DMS53 treated with DMSO at 0.1 percent for 48 hours (cell line): ENCODE measurements at regions not wholly inside any gene's neighbourhood (a gene's known extent, or its start where the extent isn't known, plus 50 kb on each side); places are given as distances from the start of the nearest gene placed in this dataset.
A peak's percentile ranks its signal among the peaks of the same experiment; 100 is the strongest.
"Not testable (repeated sequence)": the region's sequence is repeated elsewhere in the genome, so short reads cannot be mapped to it uniquely, and the experiment has no call there.

Experiments used
- DNase-seq: peaks from one replicate; lab custom pipeline; 2025; ENCODE audit not compliant: unreplicated experiment; lab: John Stamatoyannopoulos, UW

- no peak for DNase-seq
These were observed 699.1 kb upstream of the AMOT start for GRCh38 chrX:113539599-113540356.

DNA sequence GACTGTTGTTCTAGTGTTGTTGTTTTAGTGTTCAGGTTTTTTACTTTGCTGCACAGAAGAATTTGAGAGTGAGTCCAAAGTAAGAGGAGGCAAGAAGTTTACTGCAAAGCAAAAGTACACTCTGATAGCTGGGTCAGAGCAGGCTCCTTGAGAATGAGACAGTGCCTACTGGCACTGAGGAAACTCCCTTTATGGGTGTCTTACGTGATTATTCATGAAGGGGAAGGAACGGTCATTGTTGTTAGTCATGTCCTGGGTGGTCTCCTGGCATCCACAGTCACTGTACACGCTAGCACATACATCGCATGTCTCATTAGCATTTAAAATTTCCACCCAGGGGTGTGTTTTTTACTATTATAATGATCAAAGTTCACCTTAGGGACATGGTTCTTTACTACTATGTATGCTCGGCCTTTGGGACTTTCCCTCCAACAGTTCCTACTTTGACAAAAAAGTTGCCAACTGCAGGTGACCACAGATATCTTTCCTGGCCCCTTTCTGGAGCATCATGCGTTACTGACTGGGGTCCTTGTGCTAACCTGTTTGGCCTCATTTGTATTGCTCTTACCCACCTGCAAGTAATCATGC is 688.9 kb upstream of the AMOT start:
- no peak for DNase-seq

GRCh38 chrX:113522814-113523213 is 682.2 kb upstream of the AMOT start:
- DNase-seq, result no peak

GRCh38 chrX:113514906-113515305 is 674.3 kb upstream of the AMOT start:
- DNase-seq, result no peak

GRCh38 chrX:113512700-113513395 is 672.2 kb upstream of the AMOT start:
- DNase-seq, result no peak

DNA sequence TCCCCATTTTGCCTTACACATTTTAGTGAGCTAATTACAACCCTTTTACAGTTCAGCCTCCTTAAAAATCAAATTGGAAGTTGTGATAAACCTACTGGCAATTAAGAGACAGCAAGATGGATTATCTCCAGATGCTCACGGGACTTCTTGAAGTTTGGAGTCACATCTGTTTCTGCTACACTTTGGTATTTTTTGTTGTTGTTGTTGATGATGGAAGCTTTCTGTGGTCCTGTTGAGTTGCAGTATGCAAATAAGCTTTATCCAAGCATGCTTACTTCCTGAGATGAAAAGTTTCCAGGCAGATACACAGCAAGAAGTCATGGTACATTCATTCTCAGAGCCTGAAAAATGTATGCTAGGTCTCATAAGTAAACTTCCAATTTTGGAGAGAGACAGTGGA is 670.0 kb upstream of the AMOT start:
- DNase-seq, result no peak

- no peak for DNase-seq
These were observed 652.3 kb upstream of the AMOT start for GRCh38 chrX:113492895-113493294.

- DNase-seq, result no peak
These were observed 632.8 kb upstream of the AMOT start for GRCh38 chrX:113473418-113473817.

- DNase-seq, result not testable (repeated sequence)
These were observed 632.4 kb upstream of the AMOT start for GRCh38 chrX:113473015-113473414.

GRCh38 chrX:113470166-113470565 is 629.5 kb upstream of the AMOT start:
- no peak for DNase-seq

GRCh38 chrX:113457719-113458118 is 617.1 kb upstream of the AMOT start:
- DNase-seq, result no peak

DNA sequence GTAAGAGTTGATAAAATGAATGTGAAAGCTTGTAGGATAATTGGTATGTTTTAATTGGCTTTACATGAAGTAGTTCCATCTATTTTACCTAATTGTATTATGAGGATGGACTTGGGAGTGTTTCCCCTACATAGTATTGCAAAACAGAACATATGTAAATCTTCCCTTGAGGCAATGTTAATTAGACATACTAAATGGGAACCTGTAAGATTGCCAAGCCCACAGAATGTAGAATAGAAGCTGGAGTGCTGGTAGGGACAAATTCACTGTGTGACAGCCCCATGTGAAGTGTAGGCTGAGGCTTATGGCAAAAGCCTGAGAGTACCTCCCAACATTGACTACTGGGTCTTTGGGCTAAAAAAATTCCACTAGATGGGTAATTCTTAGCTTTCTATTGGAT is 615.0 kb upstream of the AMOT start:
- DNase-seq, result no peak

DNA sequence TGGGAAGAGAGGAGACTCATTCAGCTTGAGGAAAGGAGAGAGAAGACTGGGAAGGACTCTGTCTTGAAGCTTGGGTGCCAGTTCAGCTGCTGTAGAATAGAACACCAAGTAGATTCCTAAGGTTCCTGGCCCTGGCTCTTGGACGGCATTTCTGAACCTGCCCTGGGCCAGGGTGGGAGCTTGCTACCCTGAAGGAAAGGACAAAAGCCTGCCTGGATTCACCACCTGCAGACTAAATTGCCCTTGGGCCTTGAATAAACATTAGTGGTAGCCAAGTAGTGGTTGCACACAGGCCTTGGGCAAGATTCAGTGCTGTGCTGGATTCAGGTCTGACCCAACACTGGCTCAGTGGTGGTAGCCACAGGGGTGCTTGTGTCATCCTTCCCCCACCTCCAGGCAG is 588.4 kb upstream of the AMOT start:
- DNase-seq, result no peak

DNA sequence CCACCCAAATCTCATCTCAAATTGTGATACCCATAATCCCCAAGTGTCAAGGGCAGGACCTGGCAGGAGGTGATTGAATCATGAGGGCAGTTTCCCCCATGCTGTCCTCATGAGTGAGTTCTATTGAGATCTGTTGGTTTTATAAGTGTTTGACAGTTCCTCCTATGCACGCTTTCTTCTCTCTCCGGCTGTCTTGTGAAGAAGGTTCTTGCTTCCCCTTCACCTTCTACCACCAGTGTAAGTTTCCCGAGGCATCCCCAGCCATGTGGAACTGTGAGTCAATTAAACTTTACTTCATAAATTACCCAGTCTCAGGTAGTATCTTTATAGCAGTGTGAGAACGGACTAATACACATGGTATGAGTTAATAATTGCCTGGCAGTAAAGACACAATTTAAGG is 581.7 kb upstream of the AMOT start:
- no peak for DNase-seq

DNA sequence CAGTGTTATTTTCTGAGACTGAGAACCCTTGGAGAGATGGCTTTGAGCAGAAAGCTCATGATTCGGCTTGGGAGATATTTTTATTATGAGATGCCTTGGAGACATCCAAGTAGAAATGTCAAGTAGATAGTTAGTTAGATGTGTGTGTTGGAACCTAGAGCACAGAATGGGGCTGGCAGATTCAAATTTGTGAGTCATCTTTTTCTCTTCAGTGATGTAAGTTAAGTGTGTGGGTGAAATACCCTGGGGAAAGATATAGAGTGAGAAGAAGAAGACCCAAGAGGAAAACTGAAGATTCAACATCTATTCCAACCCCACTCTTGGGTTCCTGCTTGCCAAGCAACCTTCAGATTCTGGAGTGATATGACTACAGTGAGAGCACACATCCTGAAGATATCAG is 580.8 kb upstream of the AMOT start:
- DNase-seq, result no peak

DNA sequence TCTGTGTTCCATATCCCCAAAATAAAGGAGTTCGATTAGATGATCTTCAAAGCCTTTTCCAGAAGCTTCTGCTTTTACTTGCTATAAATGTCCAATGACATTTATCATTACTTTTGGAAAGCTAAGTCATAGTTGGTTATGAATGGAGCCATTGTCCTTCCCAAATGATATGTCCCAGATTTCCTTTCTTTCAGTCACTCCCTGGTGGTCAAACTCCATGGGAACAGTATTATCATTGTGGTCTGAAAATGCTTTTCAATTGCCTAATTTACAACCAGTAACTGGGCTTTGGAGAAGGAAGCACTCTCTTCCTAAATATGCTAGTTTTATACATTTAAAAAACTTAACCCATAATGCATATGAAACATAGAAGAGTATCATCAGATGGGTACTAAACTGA is 571.5 kb upstream of the AMOT start:
- DNase-seq, result no peak

GRCh38 chrX:113408843-113409242 is 568.2 kb upstream of the AMOT start:
- no peak for DNase-seq

- no peak for DNase-seq
These were observed 559.6 kb upstream of the AMOT start for GRCh38 chrX:113400193-113400704.

GRCh38 chrX:113399506-113400192 is 559.0 kb upstream of the AMOT start:
- DNase-seq, result peak; percentile 32

DNA sequence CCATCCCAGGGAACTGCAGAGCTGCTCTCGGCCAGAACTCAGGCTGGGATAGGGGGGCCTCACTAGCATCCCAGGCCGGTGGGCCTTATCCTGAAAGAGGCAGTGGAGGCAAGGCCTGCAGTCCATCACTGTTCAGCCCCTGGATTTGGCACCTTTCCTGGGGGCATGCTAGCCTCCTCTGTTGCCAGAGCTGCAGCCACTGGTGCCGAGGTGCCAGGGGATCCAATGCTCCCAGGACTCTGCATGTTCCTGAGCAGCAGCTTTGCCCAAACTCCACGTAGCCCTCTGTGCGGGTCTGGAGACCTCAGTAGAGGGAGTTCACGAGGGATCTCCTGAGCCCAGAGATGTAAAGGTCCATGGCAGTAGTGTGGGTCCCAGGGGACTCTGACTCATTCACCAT is 551.7 kb upstream of the AMOT start:
- no peak for DNase-seq

GRCh38 chrX:113391875-113392274 is 551.2 kb upstream of the AMOT start:
- DNase-seq, result no peak

GRCh38 chrX:113390531-113390930 is 549.9 kb upstream of the AMOT start:
- no peak for DNase-seq
